Esophagus squamous epithelium (tissue), 4 donors: ENCODE measurements at regions not wholly inside any gene's neighbourhood (a gene's known extent, or its start where the extent isn't known, plus 50 kb on each side); places are given as distances from the start of the nearest gene placed in this dataset.

Experiments used
- POLR2A ChIP-seq, 4 donors: fragments of 450-650 bp; IDR thresholded peaks; one replicate each; pipeline ENCODE4 v1.6.1; 2017; ENCODE audit warnings: antibody characterized with exemption in 4 of 4, mild to moderate bottlenecking in 4 of 4, moderate library complexity in 3 of 4
- TF ChIP-seq, protein P1 (sequence below), 6 experiments: fragments of 450-650 bp in 4 of 6; fragments of 200-600 bp in 2 of 6; sonication (generic) in 2 of 6; IDR thresholded peaks; one replicate each; pipeline ENCODE4 v1.5.1; 2016 to 2019; ENCODE audit warnings: antibody characterized with exemption in 6 of 6, mild to moderate bottlenecking in 4 of 6, moderate library complexity in 4 of 6

DNA sequence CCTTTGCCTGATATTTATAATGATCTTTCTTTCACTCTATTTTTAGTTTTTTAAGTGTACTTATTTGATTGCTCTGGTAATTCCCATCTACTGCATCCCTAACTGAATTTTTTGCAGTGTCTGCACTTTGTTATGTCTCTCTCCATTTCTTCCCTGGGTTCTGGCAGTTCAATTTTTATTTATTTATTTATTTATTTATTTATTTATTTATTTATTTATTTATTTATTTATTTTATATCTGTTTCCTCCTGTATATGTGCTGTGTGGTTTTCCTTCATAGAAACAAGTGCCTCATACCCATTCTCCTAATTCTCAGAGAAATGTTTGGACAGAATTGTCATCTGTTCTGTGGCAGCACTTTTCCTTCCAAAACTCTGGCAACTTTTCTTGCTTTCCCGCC, 2370.8 kb upstream of the WWC1 start:
- TF ChIP-seq, protein P1, sequence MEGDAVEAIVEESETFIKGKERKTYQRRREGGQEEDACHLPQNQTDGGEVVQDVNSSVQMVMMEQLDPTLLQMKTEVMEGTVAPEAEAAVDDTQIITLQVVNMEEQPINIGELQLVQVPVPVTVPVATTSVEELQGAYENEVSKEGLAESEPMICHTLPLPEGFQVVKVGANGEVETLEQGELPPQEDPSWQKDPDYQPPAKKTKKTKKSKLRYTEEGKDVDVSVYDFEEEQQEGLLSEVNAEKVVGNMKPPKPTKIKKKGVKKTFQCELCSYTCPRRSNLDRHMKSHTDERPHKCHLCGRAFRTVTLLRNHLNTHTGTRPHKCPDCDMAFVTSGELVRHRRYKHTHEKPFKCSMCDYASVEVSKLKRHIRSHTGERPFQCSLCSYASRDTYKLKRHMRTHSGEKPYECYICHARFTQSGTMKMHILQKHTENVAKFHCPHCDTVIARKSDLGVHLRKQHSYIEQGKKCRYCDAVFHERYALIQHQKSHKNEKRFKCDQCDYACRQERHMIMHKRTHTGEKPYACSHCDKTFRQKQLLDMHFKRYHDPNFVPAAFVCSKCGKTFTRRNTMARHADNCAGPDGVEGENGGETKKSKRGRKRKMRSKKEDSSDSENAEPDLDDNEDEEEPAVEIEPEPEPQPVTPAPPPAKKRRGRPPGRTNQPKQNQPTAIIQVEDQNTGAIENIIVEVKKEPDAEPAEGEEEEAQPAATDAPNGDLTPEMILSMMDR (IDR thresholded peaks at IDR 0.05) = no peak
- no peak for TF ChIP-seq POLR2A (IDR thresholded peaks at IDR 0.05)
